SJCRH30 (cell line): ENCODE measurements at regions not wholly inside any gene's neighbourhood (a gene's known extent, or its start where the extent isn't known, plus 50 kb on each side); places are given as distances from the start of the nearest gene placed in this dataset.
"Not testable (repeated sequence)": the region's sequence is repeated elsewhere in the genome, so short reads cannot be mapped to it uniquely, and the experiment has no call there.

Experiments
- DNase-seq, 2 experiments: peaks; one replicate each; pipeline ENCODE4 v3.0.0-alpha.2; 2015 to 2020
- H3K27ac ChIP-seq: fragments of 250-450 bp; sonication (Bioruptor Pico); 2 replicates; pipeline ENCODE4 v1.5.1; 2020; ENCODE audit warnings: mild to moderate bottlenecking, moderate library complexity
- H3K27me3 ChIP-seq: fragments of 250-450 bp; sonication (Bioruptor Pico); 2 replicates; pipeline ENCODE4 v1.5.1; 2020; ENCODE audit warnings: mild to moderate bottlenecking, moderate library complexity
- H3K36me3 ChIP-seq: fragments of 250-450 bp; sonication (Bioruptor Pico); 2 replicates; pipeline ENCODE4 v1.5.1; 2020; ENCODE audit warnings: mild to moderate bottlenecking, moderate library complexity
- H3K4me1 ChIP-seq: fragments of 250-450 bp; sonication (Bioruptor Pico); 2 replicates; pipeline ENCODE4 v1.5.1; 2020; ENCODE audit warnings: mild to moderate bottlenecking, moderate library complexity
- H3K4me3 ChIP-seq: fragments of 250-450 bp; sonication (Bioruptor Pico); 2 replicates; pipeline ENCODE4 v1.5.1; 2020; ENCODE audit warnings: mild to moderate bottlenecking, moderate library complexity
- H3K9me3 ChIP-seq: fragments of 250-450 bp; sonication (Bioruptor Pico); replicated peaks from 2 replicates; pipeline ENCODE4 v1.5.1; 2020; ENCODE audit warnings: mild to moderate bottlenecking, moderate library complexity

- not testable (repeated sequence) for H3K4me3 ChIP-seq, H3K4me1 ChIP-seq, H3K36me3 ChIP-seq, H3K27me3 ChIP-seq, DNase-seq, H3K27ac ChIP-seq, H3K9me3 ChIP-seq
Observed at GRCh38 chr5:145395151-145395550, 440.0 kb downstream of the PRELID2 start.

DNA sequence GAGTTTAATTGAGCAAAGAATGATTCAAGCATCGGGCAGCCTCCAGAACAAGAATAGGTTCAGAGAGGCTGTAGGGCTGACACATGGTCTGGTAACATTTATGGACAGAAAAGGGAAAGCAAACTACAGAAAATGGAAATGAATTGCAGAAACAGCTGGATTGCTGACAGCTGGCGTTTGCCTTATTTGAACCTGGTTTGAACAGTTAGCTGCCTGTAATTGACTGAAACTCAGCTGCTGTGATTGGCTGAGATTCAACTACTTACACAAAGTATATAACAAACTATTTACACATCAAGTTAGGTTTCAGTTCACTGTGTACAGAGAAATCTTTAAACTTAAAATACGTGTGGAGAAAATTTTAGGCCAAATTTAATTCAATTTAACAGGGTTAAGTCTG lies 441.7 kb downstream of the PRELID2 start:
- Histone ChIP-seq H3K27ac (no peak overlapping the region), H3K4me3 (no peak overlapping the region), H3K36me3 (no peaks in the 10 kb centered on the region), H3K9me3 (no peaks in the 10 kb centered on the region), H3K4me1 (no peaks in the 10 kb centered on the region), H3K27me3 (no peaks in the 10 kb centered on the region)
- DNase-seq = peak in 1 of 2 experiments; percentile 14

DNA sequence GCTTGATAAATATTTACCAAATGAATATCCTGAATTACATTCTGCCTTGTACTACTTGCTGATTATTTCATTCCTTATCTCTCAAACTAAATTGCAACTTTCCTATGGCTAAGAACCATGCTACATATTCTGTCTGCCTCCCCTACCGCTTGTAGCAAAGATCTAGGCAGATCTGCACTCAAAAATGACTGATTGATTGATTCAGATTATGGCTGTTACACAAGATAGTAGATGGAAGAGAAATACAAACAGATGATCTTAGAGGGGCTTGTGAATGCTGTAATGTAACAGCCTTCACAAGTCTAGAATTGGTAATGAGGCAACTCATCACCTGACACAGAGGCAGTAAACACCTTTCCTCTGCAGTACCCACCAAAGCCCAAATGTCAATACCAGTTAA lies 446.1 kb downstream of the PRELID2 start:
- no peaks in the 10 kb centered on the region for H3K4me1 ChIP-seq
- H3K36me3 ChIP-seq = no peaks in the 10 kb centered on the region
- no peaks in the 10 kb centered on the region for H3K9me3 ChIP-seq
- no peak overlapping the region for H3K4me3 ChIP-seq
- no peak for DNase-seq
- no peak overlapping the region for H3K27ac ChIP-seq
- no peaks in the 10 kb centered on the region for H3K27me3 ChIP-seq

GRCh38 chr5:145385276-145385675 lies 449.9 kb downstream of the PRELID2 start:
- Histone ChIP-seq H3K4me1 (no peaks in the 10 kb centered on the region), H3K4me3 (no peak overlapping the region), H3K9me3 (no peaks in the 10 kb centered on the region), H3K36me3 (no peaks in the 10 kb centered on the region), H3K27ac (no peak overlapping the region), H3K27me3 (no peaks in the 10 kb centered on the region)
- no peak for DNase-seq

GRCh38 chr5:145378226-145378625 lies 456.9 kb downstream of the PRELID2 start:
- no peaks in the 10 kb centered on the region for H3K27me3 ChIP-seq
- H3K4me1 ChIP-seq = no peaks in the 10 kb centered on the region
- H3K36me3 ChIP-seq = no peaks in the 10 kb centered on the region
- DNase-seq = no peak
- no peak overlapping the region for H3K4me3 ChIP-seq
- H3K9me3 ChIP-seq = no peaks in the 10 kb centered on the region
- no peak overlapping the region for H3K27ac ChIP-seq

- no peaks in the 10 kb centered on the region for H3K4me1 ChIP-seq
- no peak for DNase-seq
- H3K9me3 ChIP-seq = no peaks in the 10 kb centered on the region
- no peaks in the 10 kb centered on the region for H3K36me3 ChIP-seq
- no peaks in the 10 kb centered on the region for H3K27me3 ChIP-seq
- H3K4me3 ChIP-seq = no peak overlapping the region
- H3K27ac ChIP-seq = no peak overlapping the region
Observed at GRCh38 chr5:145375521-145375920, 459.6 kb downstream of the PRELID2 start.

DNA sequence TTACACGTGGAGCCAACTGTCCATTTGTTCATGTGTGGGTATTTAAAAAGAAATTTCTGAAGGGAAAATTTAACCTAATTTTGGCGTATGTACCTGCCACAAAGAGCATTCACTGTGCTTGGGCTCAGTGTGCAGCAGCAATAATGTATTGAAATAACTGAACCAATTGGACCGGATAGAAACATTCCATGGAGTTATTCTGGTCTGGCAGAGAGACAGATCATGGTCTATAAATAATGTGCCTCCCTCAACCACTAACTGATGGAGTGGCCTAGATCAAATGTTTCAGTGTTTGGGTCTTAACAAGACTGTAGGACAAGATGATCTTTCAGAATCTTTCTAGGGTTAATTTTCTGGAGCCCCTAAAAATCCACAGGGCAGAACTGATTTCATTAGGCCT lies 469.7 kb downstream of the PRELID2 start:
- Histone ChIP-seq H3K4me3 (no peak overlapping the region), H3K27me3 (no peaks in the 10 kb centered on the region), H3K36me3 (no peaks in the 10 kb centered on the region), H3K27ac (no peak overlapping the region), H3K9me3 (no peaks in the 10 kb centered on the region; the same call in 1 of the 2 replicates), H3K4me1 (no peaks in the 10 kb centered on the region)
- DNase-seq = no peak

GRCh38 chr5:145362266-145362665 lies 472.9 kb downstream of the PRELID2 start:
- no peaks in the 10 kb centered on the region for H3K9me3 ChIP-seq
- no peaks in the 10 kb centered on the region for H3K27me3 ChIP-seq
- DNase-seq = no peak
- H3K36me3 ChIP-seq = no peaks in the 10 kb centered on the region
- no peaks in the 10 kb centered on the region for H3K4me1 ChIP-seq
- H3K4me3 ChIP-seq = no peak overlapping the region
- H3K27ac ChIP-seq = no peak overlapping the region

DNA sequence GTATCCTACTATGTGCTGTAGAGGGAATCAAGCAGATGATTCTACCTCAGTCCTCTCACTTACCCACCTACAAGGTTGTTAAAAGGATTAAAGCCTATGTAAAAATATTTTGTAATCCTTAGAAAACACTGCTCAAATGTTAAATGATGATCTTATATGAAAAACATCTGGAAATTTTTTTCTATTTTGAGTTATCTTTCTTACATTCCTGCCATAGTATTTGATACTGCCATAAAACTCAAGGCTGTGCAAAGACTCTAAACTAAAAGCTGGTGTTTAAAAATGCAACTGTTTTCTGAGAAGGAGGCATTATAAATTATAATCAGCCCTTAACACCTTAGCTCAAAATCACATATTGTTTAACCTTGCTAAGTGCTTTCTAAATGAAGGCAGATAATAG lies 474.2 kb downstream of the PRELID2 start:
- H3K36me3 ChIP-seq = no peaks in the 10 kb centered on the region
- DNase-seq = no peak
- H3K27me3 ChIP-seq = no peaks in the 10 kb centered on the region
- H3K4me3 ChIP-seq = no peak overlapping the region
- no peaks in the 10 kb centered on the region for H3K4me1 ChIP-seq
- H3K27ac ChIP-seq = no peak overlapping the region
- no peaks in the 10 kb centered on the region for H3K9me3 ChIP-seq

GRCh38 chr5:145350513-145350912 lies 484.6 kb downstream of the PRELID2 start:
- no peaks in the 10 kb centered on the region for H3K4me1 ChIP-seq
- no peaks in the 10 kb centered on the region for H3K27me3 ChIP-seq
- H3K9me3 ChIP-seq = no peaks in the 10 kb centered on the region
- H3K4me3 ChIP-seq = no peak overlapping the region
- no peak overlapping the region for H3K27ac ChIP-seq
- H3K36me3 ChIP-seq = no peaks in the 10 kb centered on the region
- no peak for DNase-seq

DNA sequence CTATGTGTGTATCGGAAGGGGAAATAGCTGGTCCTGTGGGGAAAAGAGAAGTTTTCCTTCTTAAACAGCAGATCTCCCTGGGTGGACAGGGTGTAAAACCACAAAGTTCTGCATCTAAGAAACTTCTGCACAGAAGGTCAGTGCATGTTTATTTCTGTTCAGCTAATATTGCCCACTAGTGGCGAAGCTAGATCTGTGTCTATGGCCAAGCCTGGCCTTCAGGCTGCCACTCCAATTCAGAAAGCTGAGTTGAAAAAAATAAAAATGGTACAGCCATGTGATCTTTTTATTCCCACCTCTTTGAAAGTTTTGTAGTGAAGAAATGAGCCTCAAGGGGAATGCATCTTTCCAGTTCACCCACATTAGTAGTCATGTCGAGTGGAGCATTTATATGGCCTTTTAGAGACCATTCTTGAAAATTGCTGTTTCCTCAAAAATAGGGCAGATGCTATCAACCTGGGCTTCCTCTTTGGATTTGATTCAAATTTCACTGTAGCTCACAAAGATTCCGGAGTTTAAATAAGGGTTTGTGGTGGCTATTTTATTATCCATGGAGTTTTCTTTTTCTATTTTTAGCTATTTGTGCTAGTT lies 488.0 kb downstream of the PRELID2 start:
- Histone ChIP-seq H3K4me1 (no peaks in the 10 kb centered on the region), H3K4me3 (no peak overlapping the region), H3K9me3 (no peaks in the 10 kb centered on the region), H3K27ac (no peak overlapping the region), H3K36me3 (no peaks in the 10 kb centered on the region), H3K27me3 (no peaks in the 10 kb centered on the region)
- peak in 1 of 2 experiments; percentile 16 for DNase-seq

DNA sequence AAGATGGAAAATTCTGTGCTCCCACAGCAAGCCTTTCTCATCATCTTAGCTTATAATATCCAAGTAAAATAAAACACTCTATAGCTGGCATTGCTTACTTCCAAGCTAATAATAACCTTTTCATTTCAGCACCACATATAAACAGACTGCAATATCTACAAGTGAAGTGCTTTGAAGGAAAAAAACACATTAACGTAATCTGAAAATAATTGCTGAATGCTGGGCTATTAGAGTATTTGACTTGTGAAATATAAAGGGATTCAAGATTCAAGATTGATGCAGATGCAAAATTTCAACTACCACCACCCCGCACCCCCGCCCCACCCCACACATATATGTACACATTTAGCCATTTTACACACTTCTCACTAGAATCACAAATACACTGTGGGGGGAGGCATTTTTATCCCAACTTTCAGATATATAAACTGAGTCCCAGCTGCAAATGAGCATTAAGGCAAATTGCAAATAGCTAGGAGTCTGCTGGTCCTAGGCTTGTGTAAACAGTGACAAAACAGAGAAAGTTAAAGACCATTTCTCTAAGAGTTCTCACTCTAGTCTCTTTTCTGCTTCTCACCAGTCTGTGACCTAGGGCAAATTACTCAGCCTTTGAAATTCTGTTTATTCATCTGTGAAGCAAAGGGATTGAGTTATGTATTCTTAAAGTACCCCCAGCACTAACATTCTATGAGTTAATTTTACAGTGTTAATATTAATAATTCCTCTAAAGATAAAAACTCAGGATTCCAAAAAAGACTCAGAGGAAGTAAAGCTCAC lies 489.4 kb downstream of the PRELID2 start:
- no peak overlapping the region for H3K4me3 ChIP-seq
- no peaks in the 10 kb centered on the region for H3K9me3 ChIP-seq
- DNase-seq = no peak
- no peaks in the 10 kb centered on the region for H3K27me3 ChIP-seq
- H3K36me3 ChIP-seq = no peaks in the 10 kb centered on the region
- H3K27ac ChIP-seq = no peak overlapping the region
- no peaks in the 10 kb centered on the region for H3K4me1 ChIP-seq

DNA sequence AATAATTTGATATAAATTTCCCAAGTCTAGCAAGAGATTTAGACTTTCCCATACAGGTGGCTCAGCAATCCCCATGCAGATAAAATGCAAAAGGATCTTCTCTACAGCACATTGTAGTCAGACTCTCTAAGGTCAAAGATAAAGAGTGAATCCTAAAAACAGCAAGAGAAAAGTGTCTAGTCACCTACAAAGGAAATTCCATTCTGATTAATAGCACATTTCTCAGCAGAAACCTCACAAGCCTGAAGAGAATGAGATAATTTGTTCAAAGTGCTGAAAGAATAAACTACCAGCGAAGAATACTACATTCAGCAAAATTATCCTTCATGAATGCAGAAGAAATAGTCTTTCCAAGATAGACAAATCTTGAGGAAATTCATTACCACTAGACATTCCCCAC lies 493.3 kb downstream of the PRELID2 start:
- no peaks in the 10 kb centered on the region for H3K9me3 ChIP-seq
- DNase-seq = no peak
- H3K27ac ChIP-seq = no peak overlapping the region

DNA sequence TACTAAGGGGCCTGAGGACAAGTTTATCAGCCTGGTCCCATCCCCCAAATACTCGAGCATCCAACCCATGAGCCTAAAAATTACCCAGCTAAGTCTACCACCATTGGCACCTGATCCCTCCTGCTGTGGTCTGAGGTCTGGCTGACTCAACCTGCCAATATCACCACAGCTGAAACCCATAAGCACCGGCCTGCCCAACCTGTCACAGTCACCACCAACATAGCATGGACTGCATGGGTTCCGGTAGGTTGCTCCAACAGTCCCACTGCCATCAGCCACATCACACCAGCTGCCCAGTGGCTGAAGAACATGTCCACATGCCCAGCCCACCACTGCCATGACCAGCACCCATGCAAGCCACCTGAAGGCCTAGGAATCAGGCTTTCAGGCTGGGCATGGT lies 495.0 kb downstream of the PRELID2 start:
- H3K27me3 ChIP-seq = no peaks in the 10 kb centered on the region
- no peaks in the 10 kb centered on the region for H3K9me3 ChIP-seq
- no peaks in the 10 kb centered on the region for H3K36me3 ChIP-seq
- no peak for DNase-seq
- no peak overlapping the region for H3K4me3 ChIP-seq
- H3K4me1 ChIP-seq = no peaks in the 10 kb centered on the region
- H3K27ac ChIP-seq = no peak overlapping the region

More for the DNA sequence above, 493.3 kb downstream of the PRELID2 start:
- no peaks in the 10 kb centered on the region for H3K27me3 ChIP-seq
- H3K36me3 ChIP-seq = no peaks in the 10 kb centered on the region
- no peak overlapping the region for H3K4me3 ChIP-seq
- H3K4me1 ChIP-seq = no peaks in the 10 kb centered on the region

GRCh38 chr5:145324767-145325479 lies 510.2 kb downstream of the PRELID2 start:
- Histone ChIP-seq H3K9me3 (no peaks in the 10 kb centered on the region), H3K27ac (no peak overlapping the region), H3K27me3 (no peaks in the 10 kb centered on the region), H3K4me1 (no peaks in the 10 kb centered on the region), H3K4me3 (no peak overlapping the region), H3K36me3 (no peaks in the 10 kb centered on the region)
- DNase-seq = no peak
